HepG2 (cell line): ENCODE measurements at regions not wholly inside any gene's neighbourhood (a gene's known extent, or its start where the extent isn't known, plus 50 kb on each side); places are given as distances from the start of the nearest gene placed in this dataset.

ENCODE experiments used
- ATAC-seq: fragments of 200-7000 bp; cut with Tn5 transposase; 3 replicates; pipeline ENCODE4 v1.9.1; 2020; ENCODE audit warnings: mild to moderate bottlenecking, moderate library complexity
- BruUV-seq: library from RNA; stranded (reverse); fragments of 400-500 nt; replicated peaks from 2 replicates; lab custom pipeline; 2021; lab: Mats Ljungman, UMichigan
- CTCF ChIA-PET: fragments of 300-600 bp; formaldehyde crosslinking; extraction: SDS; loops from one replicate; lab custom pipeline; 2021; ENCODE audit warnings: low total read pairs, inconsistent platforms, low intra/inter-chr PET ratio; lab: Yijun Ruan, JAX
- POLR2A ChIA-PET: fragments of 350-600 bp; sonication (Branson Sonifier 250); formaldehyde crosslinking; loops from one replicate; lab custom pipeline; 2020; ENCODE audit warnings: antibody characterized with exemption, inconsistent platforms; lab: Yijun Ruan, JAX
- DNase-seq: peaks from one replicate; pipeline ENCODE4 v3.0.0-alpha.2; 2015; ENCODE audit warnings: low spot score
- FAIRE-seq: peaks from 3 replicates; lab custom pipeline; 2011; peaks lifted over from hg19 to GRCh38; lab: Jason Lieb, UNC
- H2AFZ ChIP-seq: one replicate; pipeline ENCODE4 v1.6.1; 2011; ENCODE audit warnings: low read length, inconsistent platforms
- H3K27ac ChIP-seq: fragments of 300-600 bp; 3 replicates; pipeline ENCODE4 v1.8.0; 2011; ENCODE audit warnings: mixed run types, mild to moderate bottlenecking, mixed read lengths, low read length, inconsistent platforms; ENCODE audit not compliant: insufficient read depth; ENCODE audit errors: extremely low read length
- H3K27me3 ChIP-seq, 2 experiments: fragments of 200-600 bp in 1 of 2; 2 replicates in 1 of 2; 3 replicates in 1 of 2; pipeline versions ENCODE4 v1.6.0 to v1.8.0; 2011; ENCODE audit warnings: low read length in 2 of 2, mild to moderate bottlenecking in 2 of 2, moderate library complexity in 2 of 2, inconsistent platforms in 1 of 2; ENCODE audit not compliant: insufficient read depth in 2 of 2, control insufficient read depth in 1 of 2
- H3K36me3 ChIP-seq, 2 experiments: fragments of 200-600 bp in 1 of 2; replicated peaks in 1 of 2; 2 replicates in 1 of 2; 3 replicates in 1 of 2; pipeline versions ENCODE4 v1.5.1 to v1.8.0; 2011; ENCODE audit warnings: low read length in 2 of 2, inconsistent platforms in 1 of 2; ENCODE audit not compliant: insufficient read depth in 2 of 2, control insufficient read depth in 1 of 2
- H3K4me1 ChIP-seq: 2 replicates; pipeline ENCODE4 v1.5.1; 2012; ENCODE audit warnings: low read length, inconsistent platforms; ENCODE audit not compliant: insufficient read depth
- H3K4me2 ChIP-seq: 2 replicates; pipeline ENCODE4 v1.6.0; 2011; ENCODE audit warnings: low read depth, low read length, inconsistent platforms
- H3K4me3 ChIP-seq, 3 experiments: fragments of 200-600 bp in 1 of 3; sonication (generic), shearing (Covaris generic) in 1 of 3; replicated peaks in 1 of 3; 2 replicates each; pipeline ENCODE4 v1.5.1; 2011 to 2016; ENCODE audit warnings: low read length in 3 of 3, inconsistent platforms in 2 of 3, low read depth in 2 of 3, mild to moderate bottlenecking in 2 of 3, control low read depth in 1 of 3, mixed read lengths in 1 of 3; ENCODE audit not compliant: insufficient read depth in 1 of 3
- H3K79me2 ChIP-seq: one replicate; pipeline ENCODE4 v1.6.1; 2011; ENCODE audit warnings: low read length, inconsistent platforms; ENCODE audit not compliant: insufficient read depth
- H3K9ac ChIP-seq: 2 replicates; pipeline ENCODE4 v1.6.0; 2011; ENCODE audit warnings: mild to moderate bottlenecking, low read depth, low read length, inconsistent platforms; ENCODE audit not compliant: insufficient read depth
- H3K9me3 ChIP-seq: 2 replicates; pipeline ENCODE4 v1.5.1; 2012; ENCODE audit warnings: mild to moderate bottlenecking, low read length
- H4K20me1 ChIP-seq: 2 replicates; pipeline ENCODE4 v1.6.0; 2011; ENCODE audit warnings: inconsistent platforms, mild to moderate bottlenecking, low read length, moderate library complexity; ENCODE audit not compliant: insufficient read depth
- AKAP8 ChIP-seq: sonication (generic); formaldehyde crosslinking; IDR thresholded peaks from 2 replicates; pipeline ENCODE4 v1.5.1; 2020; ENCODE audit warnings: mild to moderate bottlenecking, missing genetic modification reagents
- BRCA1 ChIP-seq: sonication (generic); formaldehyde crosslinking; IDR thresholded peaks from 2 replicates; pipeline ENCODE4 v1.4.0; 2020; ENCODE audit warnings: missing genetic modification reagents
- FOSL1 ChIP-seq: sonication (generic); formaldehyde crosslinking; IDR thresholded peaks from 2 replicates; pipeline ENCODE4 v1.9.0; 2021; ENCODE audit warnings: missing genetic modification reagents, borderline replicate concordance
- GMEB2 ChIP-seq: IDR thresholded peaks from 2 replicates; pipeline ENCODE4 v1.6.1; 2016; ENCODE audit warnings: missing biosample characterization, missing genetic modification reagents, low read depth
- HES4 ChIP-seq: sonication (generic); formaldehyde crosslinking; IDR thresholded peaks from 2 replicates; pipeline ENCODE4 v1.9.0; 2021; ENCODE audit warnings: mild to moderate bottlenecking, missing genetic modification reagents, borderline replicate concordance
- HOXA3 ChIP-seq: sonication (generic); formaldehyde crosslinking; IDR thresholded peaks from 2 replicates; pipeline ENCODE4 v1.5.0; 2020; ENCODE audit warnings: missing genetic modification reagents
- KDM1A ChIP-seq: IDR thresholded peaks from 2 replicates; pipeline ENCODE4 v1.6.1; 2016; ENCODE audit warnings: missing compliant biosample characterization
- MEF2D ChIP-seq: sonication (generic); formaldehyde crosslinking; IDR thresholded peaks from 2 replicates; pipeline ENCODE4 v1.5.1; 2020; ENCODE audit warnings: mild to moderate bottlenecking, missing genetic modification reagents
- NCOA5 ChIP-seq: sonication (generic); formaldehyde crosslinking; IDR thresholded peaks from 2 replicates; pipeline ENCODE4 v1.4.0; 2020; ENCODE audit warnings: missing genetic modification reagents
- SMAD9 ChIP-seq: sonication (generic); formaldehyde crosslinking; IDR thresholded peaks from 2 replicates; pipeline ENCODE4 v1.5.1; 2020; ENCODE audit warnings: mild to moderate bottlenecking, missing genetic modification reagents
- SSRP1 ChIP-seq: IDR thresholded peaks from 2 replicates; pipeline ENCODE4 v1.6.1; 2016; ENCODE audit warnings: control low read depth
- TMF1 ChIP-seq: sonication (generic); formaldehyde crosslinking; IDR thresholded peaks from 2 replicates; pipeline ENCODE4 v1.8.1; 2022; ENCODE audit warnings: low read depth, missing genetic modification reagents
- ZBTB14 ChIP-seq: sonication (generic); formaldehyde crosslinking; IDR thresholded peaks from 2 replicates; pipeline ENCODE4 v1.4.0; 2020; ENCODE audit warnings: missing genetic modification reagents
- ZBTB4 ChIP-seq: sonication (generic); formaldehyde crosslinking; IDR thresholded peaks from 2 replicates; pipeline ENCODE4 v1.4.0; 2020; ENCODE audit warnings: missing genetic modification reagents, mild to moderate bottlenecking, borderline replicate concordance
- ZBTB7A ChIP-seq: sonication (generic); formaldehyde crosslinking; IDR thresholded peaks from 2 replicates; pipeline ENCODE4 v1.8.0; 2022; ENCODE audit warnings: mild to moderate bottlenecking, missing genetic modification reagents
- ZFYVE20 ChIP-seq: sonication (generic); formaldehyde crosslinking; IDR thresholded peaks from 2 replicates; pipeline ENCODE4 v1.8.0; 2023; ENCODE audit warnings: low read depth, mild to moderate bottlenecking, moderate library complexity, missing genetic modification reagents, borderline replicate concordance
- ZNF124 ChIP-seq: sonication (generic); formaldehyde crosslinking; IDR thresholded peaks from 2 replicates; pipeline ENCODE4 v1.4.0; 2020; ENCODE audit warnings: missing genetic modification reagents
- ZNF530 ChIP-seq: sonication (generic); formaldehyde crosslinking; IDR thresholded peaks from 2 replicates; pipeline ENCODE4 v1.5.0; 2020; ENCODE audit warnings: low read depth, mild to moderate bottlenecking, missing genetic modification reagents
- ZNF614 ChIP-seq: IDR thresholded peaks from 2 replicates; pipeline ENCODE4 v1.6.1; 2018; ENCODE audit warnings: missing biosample characterization, missing genetic modification reagents, inconsistent platforms, borderline replicate concordance
- WGBS: methylation state at CpG from one replicate; pipeline ENCODE4 v1.1.6; 2017; ENCODE audit warnings: low lambda C conversion rate; 5-methylcytosine and 5-hydroxymethylcytosine counted together
- in situ Hi-C: cut with HindIII; loops from 2 replicates; pipeline ENCODE4 v1.10.0; 2017; ENCODE audit warnings: low pct_unique_long_range_greater_than_20kb; ENCODE audit not compliant: extremely low pct_ligation_motif_present
- intact Hi-C: fragments of 100-400 bp; cut with micrococcal nuclease; formaldehyde crosslinking; loops from one replicate; pipeline ENCODE4 v1.10.0; 2022; ENCODE audit not compliant: unreplicated experiment

- no peak for TF ChIP-seq HES4 (CRISPR knock-in tag)
- no peak for TF ChIP-seq TMF1 (CRISPR knock-in tag)
- TF ChIP-seq NCOA5 (CRISPR knock-in tag): no peak
- no peak for TF ChIP-seq KDM1A (CRISPR knock-in tag)
- TF ChIP-seq SSRP1 (CRISPR knock-in tag): no peak
- TF ChIP-seq ZNF614 (CRISPR knock-in tag): no peak
- TF ChIP-seq ZBTB7A (CRISPR knock-in tag): no peak
- TF ChIP-seq ZNF530: no peak
- no peak for TF ChIP-seq MEF2D (CRISPR knock-in tag)
- TF ChIP-seq ZFYVE20 (CRISPR knock-in tag): no peak
- TF ChIP-seq BRCA1 (CRISPR knock-in tag): no peak
These were observed 100.4 kb upstream of the MLN start (continued) for GRCh38 chr6:33904050-33904746.

GRCh38 chr6:33903579-33903978 is 99.8 kb upstream of the MLN start:
- in situ Hi-C loops (no loop called here), intact Hi-C loops (no loop called here)
- Histone ChIP-seq H3K79me2 (no peaks in the 10 kb centered on the region), H3K4me3 (no peak overlapping the region), H2AFZ (no peak overlapping the region), H3K27ac (no peak overlapping the region), H3K4me1 (peaks cover 18% of the 10 kb centered on the region), H3K27me3 (peaks cover 2 to 36% of the 10 kb centered on the region in 2 experiments; a peak in 3 of 5 replicates), H3K9ac (no peak overlapping the region), H3K4me2 (no peak overlapping the region), H3K36me3 (no peaks in the 10 kb centered on the region), H4K20me1 (peaks cover 4% of the 10 kb centered on the region), H3K9me3 (no peaks in the 10 kb centered on the region)
- no peak for FAIRE-seq
- BruUV-seq: no TSS peak
- no peak for ATAC-seq
- 65% methylated on average over 5 of the region's 5 CpGs for WGBS
- ChIA-PET POLR2A (no interaction called here), CTCF (no interaction called here)
- DNase-seq: no peak
- TF ChIP-seq GMEB2 (no peak), HOXA3 (CRISPR knock-in tag) (no peak), SMAD9 (CRISPR knock-in tag) (no peak), ZBTB4 (no peak), ZNF124 (CRISPR knock-in tag) (no peak), ZBTB14 (no peak), AKAP8 (CRISPR knock-in tag) (no peak), FOSL1 (CRISPR knock-in tag) (no peak)
